Parathyroid adenoma (tissue), 2 donors: ENCODE measurements at regions not wholly inside any gene's neighbourhood (a gene's known extent, or its start where the extent isn't known, plus 50 kb on each side); places are given as distances from the start of the nearest gene placed in this dataset.
"Not testable (repeated sequence)": the region's sequence is repeated elsewhere in the genome, so short reads cannot be mapped to it uniquely, and the experiment has no call there.

ENCODE experiments used
- H2AFZ ChIP-seq: fragments of 300-600 bp; sonication (generic); one replicate; pipeline ENCODE4 v1.7.0; 2017; ENCODE audit warnings: antibody characterized with exemption, mild to moderate bottlenecking
- H3K27ac ChIP-seq: fragments of 300-600 bp; sonication (generic); one replicate; pipeline ENCODE4 v1.7.0; 2017
- H3K27me3 ChIP-seq: fragments of 300-600 bp; sonication (generic); one replicate; pipeline ENCODE4 v1.7.0; 2017; ENCODE audit warnings: low read length; ENCODE audit not compliant: control insufficient read depth, insufficient read depth
- H3K36me3 ChIP-seq: fragments of 300-600 bp; sonication (generic); one replicate; pipeline ENCODE4 v1.7.0; 2017; ENCODE audit warnings: low read length; ENCODE audit not compliant: control insufficient read depth, insufficient read depth
- H3K4me1 ChIP-seq: fragments of 300-600 bp; sonication (generic); one replicate; pipeline ENCODE4 v1.7.0; 2017; ENCODE audit warnings: control low read depth
- H3K4me2 ChIP-seq: fragments of 300-600 bp; sonication (generic); one replicate; pipeline ENCODE4 v1.7.0; 2017; ENCODE audit warnings: low read length
- H3K4me3 ChIP-seq: fragments of 300-600 bp; sonication (generic); one replicate; pipeline ENCODE4 v1.7.0; 2017; ENCODE audit warnings: low read depth, low read length
- H3K79me2 ChIP-seq: fragments of 300-600 bp; sonication (generic); one replicate; pipeline ENCODE4 v1.7.0; 2017; ENCODE audit warnings: control low read depth
- H3K9ac ChIP-seq: fragments of 300-600 bp; sonication (generic); one replicate; pipeline ENCODE4 v1.7.0; 2017; ENCODE audit warnings: mild to moderate bottlenecking
- H3K9me3 ChIP-seq: fragments of 300-600 bp; sonication (generic); one replicate; pipeline ENCODE4 v1.7.0; 2017; ENCODE audit warnings: low read length; ENCODE audit not compliant: control insufficient read depth
- TF ChIP-seq, protein P1 (sequence below): fragments of 300-600 bp; sonication (generic); IDR thresholded peaks from one replicate; pipeline ENCODE4 v1.7.0; 2017; ENCODE audit warnings: antibody characterized with exemption, mild to moderate bottlenecking
- donor health status: primary hyperparathyroidism.

DNA sequence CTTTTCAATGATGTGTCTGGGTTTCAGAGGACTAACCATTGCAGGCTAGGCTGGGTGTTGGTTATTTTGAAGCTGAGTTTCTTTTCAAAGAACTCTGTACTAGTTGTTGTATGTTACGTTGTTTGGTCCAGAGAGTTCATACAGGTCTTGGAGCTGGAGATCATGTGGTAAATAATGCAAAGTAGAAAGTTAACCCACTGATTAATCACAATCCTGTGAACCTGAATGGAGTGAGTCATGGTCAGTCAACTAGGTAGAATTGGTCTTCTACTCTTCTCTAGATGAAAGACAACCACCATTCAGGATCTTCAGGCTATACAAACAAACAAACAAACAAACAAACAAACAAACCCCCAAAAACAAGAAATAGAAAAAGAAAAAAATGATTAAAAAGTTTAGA is 388.9 kb upstream of the ACTBL2 start:
- no peak overlapping the region for H2AFZ ChIP-seq
- no peak overlapping the region for H3K4me3 ChIP-seq
- no peaks in the 10 kb centered on the region for H3K9me3 ChIP-seq
- H3K36me3 ChIP-seq: no peaks in the 10 kb centered on the region
- no peaks in the 10 kb centered on the region for H3K4me1 ChIP-seq
- no peak overlapping the region for H3K4me2 ChIP-seq
- no peaks in the 10 kb centered on the region for H3K79me2 ChIP-seq
- H3K27me3 ChIP-seq: no peaks in the 10 kb centered on the region
- TF ChIP-seq, protein P1, sequence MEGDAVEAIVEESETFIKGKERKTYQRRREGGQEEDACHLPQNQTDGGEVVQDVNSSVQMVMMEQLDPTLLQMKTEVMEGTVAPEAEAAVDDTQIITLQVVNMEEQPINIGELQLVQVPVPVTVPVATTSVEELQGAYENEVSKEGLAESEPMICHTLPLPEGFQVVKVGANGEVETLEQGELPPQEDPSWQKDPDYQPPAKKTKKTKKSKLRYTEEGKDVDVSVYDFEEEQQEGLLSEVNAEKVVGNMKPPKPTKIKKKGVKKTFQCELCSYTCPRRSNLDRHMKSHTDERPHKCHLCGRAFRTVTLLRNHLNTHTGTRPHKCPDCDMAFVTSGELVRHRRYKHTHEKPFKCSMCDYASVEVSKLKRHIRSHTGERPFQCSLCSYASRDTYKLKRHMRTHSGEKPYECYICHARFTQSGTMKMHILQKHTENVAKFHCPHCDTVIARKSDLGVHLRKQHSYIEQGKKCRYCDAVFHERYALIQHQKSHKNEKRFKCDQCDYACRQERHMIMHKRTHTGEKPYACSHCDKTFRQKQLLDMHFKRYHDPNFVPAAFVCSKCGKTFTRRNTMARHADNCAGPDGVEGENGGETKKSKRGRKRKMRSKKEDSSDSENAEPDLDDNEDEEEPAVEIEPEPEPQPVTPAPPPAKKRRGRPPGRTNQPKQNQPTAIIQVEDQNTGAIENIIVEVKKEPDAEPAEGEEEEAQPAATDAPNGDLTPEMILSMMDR: no peak
- no peak overlapping the region for H3K27ac ChIP-seq
- H3K9ac ChIP-seq: no peak overlapping the region

DNA sequence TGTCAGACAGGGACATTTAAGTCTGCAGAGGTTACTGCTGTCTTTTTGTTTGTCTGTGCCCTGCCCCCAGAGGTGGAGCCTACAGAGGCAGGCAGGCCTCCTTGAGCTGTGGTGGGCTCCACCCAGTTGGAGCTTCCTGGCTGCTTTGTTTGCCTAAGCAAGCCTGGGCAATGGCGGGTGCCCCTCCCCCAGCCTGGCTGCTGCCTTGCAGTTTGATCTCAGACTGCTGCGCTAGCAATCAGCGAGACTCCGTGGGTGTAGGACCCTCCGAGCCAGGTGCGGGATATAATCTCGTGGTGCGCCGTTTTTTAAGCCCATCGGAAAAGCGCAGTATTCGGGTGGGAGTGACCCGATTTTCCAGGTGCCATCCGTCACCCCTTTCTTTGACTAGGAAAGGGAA is 387.7 kb upstream of the ACTBL2 start:
- not testable (repeated sequence) for H3K4me2 ChIP-seq, H3K9ac ChIP-seq, H3K4me1 ChIP-seq, H3K27me3 ChIP-seq, H3K79me2 ChIP-seq, H3K4me3 ChIP-seq, H2AFZ ChIP-seq, H3K27ac ChIP-seq, H3K36me3 ChIP-seq, H3K9me3 ChIP-seq

DNA sequence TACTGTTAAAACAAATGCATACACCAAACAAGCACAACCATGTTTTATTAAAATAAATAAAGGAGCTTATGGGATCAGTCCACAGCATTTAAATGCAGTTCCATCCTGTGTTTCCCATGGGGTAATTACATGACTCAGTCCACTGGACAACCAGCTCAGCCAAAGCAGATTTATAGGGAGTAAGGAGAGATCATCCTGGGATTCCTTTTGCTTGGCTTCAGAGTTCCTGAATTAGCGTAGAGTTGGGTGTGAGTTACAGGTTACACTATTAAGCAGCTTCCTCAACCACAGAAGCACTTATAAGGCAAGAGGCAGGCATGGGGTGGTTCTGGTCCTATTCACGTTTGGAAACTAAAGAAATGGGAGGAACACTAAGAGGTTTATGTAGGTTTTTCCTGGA is 381.1 kb upstream of the ACTBL2 start:
- H3K4me3 ChIP-seq: no peak overlapping the region
- no peak overlapping the region for H3K9ac ChIP-seq
- no peak overlapping the region for H3K27ac ChIP-seq
- no peaks in the 10 kb centered on the region for H3K36me3 ChIP-seq
- no peaks in the 10 kb centered on the region for H3K4me1 ChIP-seq
- H3K9me3 ChIP-seq: no peaks in the 10 kb centered on the region
- H2AFZ ChIP-seq: no peak overlapping the region
- H3K4me2 ChIP-seq: no peak overlapping the region
- no peaks in the 10 kb centered on the region for H3K79me2 ChIP-seq
- TF ChIP-seq, protein P1: no peak
- no peaks in the 10 kb centered on the region for H3K27me3 ChIP-seq

DNA sequence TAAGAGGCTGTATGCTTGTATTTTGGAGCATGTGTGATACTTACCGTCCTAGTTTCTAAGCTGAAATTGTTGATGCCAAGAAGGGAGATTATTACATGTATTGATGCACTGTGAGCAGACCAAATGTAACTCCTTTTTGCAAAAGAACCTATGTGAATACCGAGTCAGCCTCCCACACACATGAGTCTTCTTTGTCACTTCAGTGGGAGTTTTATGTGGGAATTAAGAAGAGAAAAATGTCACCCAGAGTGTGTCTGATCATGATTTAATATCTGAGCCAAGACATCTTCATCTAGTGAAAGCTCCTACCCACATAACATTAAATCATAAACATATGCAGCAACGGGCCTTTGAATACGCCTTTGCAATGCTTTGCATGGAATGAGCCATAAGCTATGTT is 380.3 kb upstream of the ACTBL2 start:
- TF ChIP-seq, protein P1: no peak
- Histone ChIP-seq H3K79me2 (no peaks in the 10 kb centered on the region), H2AFZ (no peak overlapping the region), H3K36me3 (no peaks in the 10 kb centered on the region), H3K4me3 (no peak overlapping the region), H3K9me3 (no peaks in the 10 kb centered on the region), H3K27ac (no peak overlapping the region), H3K4me2 (no peak overlapping the region), H3K4me1 (no peaks in the 10 kb centered on the region), H3K27me3 (no peaks in the 10 kb centered on the region), H3K9ac (no peak overlapping the region)

DNA sequence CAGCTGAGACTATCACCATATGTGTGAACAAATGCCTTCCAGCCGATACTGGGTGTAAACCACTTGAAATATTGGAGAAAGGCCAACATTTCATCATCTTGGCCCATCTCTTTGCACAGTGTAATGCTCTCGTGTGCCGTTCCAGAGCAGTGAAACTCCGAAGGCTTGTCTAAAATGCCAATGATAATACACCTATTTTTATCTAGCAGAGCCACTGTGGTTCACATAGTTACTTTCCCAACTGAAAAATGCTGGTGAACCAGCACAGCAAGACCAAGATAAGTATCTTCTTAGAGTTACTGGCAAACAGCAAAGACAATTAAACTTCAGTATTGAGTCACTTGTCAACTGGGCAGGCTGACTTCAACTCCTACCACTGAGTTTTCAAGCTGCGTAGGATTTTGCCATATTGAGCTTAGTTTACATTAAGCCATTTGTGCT is 379.9 kb upstream of the ACTBL2 start:
- Histone ChIP-seq H3K9me3 (no peaks in the 10 kb centered on the region), H3K27ac (no peak overlapping the region), H3K9ac (no peak overlapping the region), H3K4me2 (no peak overlapping the region), H3K4me1 (no peaks in the 10 kb centered on the region), H2AFZ (no peak overlapping the region), H3K36me3 (no peaks in the 10 kb centered on the region), H3K4me3 (no peak overlapping the region), H3K27me3 (no peaks in the 10 kb centered on the region), H3K79me2 (no peaks in the 10 kb centered on the region)
- TF ChIP-seq, protein P1: no peak
